ENCODE measurements at regions not wholly inside any gene's neighbourhood (a gene's known extent, or its start where the extent isn't known, plus 50 kb on each side); places are given as distances from the start of the nearest gene placed in this dataset.
A peak's percentile ranks its signal among the peaks of the same experiment; 100 is the strongest.

GRCh38 chr12:107826276-107826675, 51.8 kb downstream of the ASCL4 start:
- H3K4me3 ChIP-seq (ENCODE audit: low read depth, low read length) = no peak overlapping the region
- H3K4me1 ChIP-seq (ENCODE audit: insufficient read depth) = no peaks in the 10 kb centered on the region
- WGBS = 73% methylated on average over 9 of the region's 9 CpGs
- DNase-seq (ENCODE audit: extremely low spot score) = no peak
- H3K27ac ChIP-seq (ENCODE audit: low read depth) = no peak overlapping the region
- no peaks in the 10 kb centered on the region for H3K36me3 ChIP-seq (ENCODE audit: insufficient read depth)

DNA sequence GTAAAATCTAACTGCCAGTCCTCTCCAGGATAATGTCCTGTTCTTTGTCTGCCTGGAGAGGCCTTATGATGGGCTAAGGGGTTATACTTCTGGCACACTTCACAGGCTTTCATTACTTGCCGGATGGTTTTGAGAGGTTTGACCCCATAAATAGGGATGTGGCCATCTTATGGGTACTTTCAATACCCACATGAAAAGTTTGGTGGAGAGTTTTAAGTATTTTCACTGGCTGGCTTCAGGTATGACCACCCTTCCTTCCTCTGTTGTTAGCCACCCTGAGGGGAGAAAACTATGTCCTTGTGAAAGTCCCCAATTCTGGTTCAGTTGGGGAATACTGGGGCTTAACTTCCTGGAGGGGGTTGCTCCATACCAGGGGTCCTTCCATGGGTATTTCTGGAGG, 54.8 kb downstream of the ASCL4 start:
- H3K27ac ChIP-seq (ENCODE audit: low read depth) = no peak overlapping the region
- H3K4me3 ChIP-seq (ENCODE audit: low read depth, low read length) = no peak overlapping the region
- no peaks in the 10 kb centered on the region for H3K4me1 ChIP-seq (ENCODE audit: insufficient read depth)
- DNase-seq (ENCODE audit: extremely low spot score) = no peak
- 45% methylated on average over 1 of the region's 1 CpG for WGBS
- no peaks in the 10 kb centered on the region for H3K36me3 ChIP-seq (ENCODE audit: insufficient read depth)

GRCh38 chr12:107832441-107832840, 57.9 kb downstream of the ASCL4 start:
- DNase-seq (ENCODE audit: extremely low spot score) = no peak
- Histone ChIP-seq H3K4me1 (ENCODE audit: insufficient read depth) (no peaks in the 10 kb centered on the region), H3K36me3 (ENCODE audit: insufficient read depth) (no peaks in the 10 kb centered on the region), H3K27ac (ENCODE audit: low read depth) (no peak overlapping the region), H3K4me3 (ENCODE audit: low read depth, low read length) (no peak overlapping the region)
- 42% methylated on average over 4 of the region's 4 CpGs for whole genome bisulfite sequencing

DNA sequence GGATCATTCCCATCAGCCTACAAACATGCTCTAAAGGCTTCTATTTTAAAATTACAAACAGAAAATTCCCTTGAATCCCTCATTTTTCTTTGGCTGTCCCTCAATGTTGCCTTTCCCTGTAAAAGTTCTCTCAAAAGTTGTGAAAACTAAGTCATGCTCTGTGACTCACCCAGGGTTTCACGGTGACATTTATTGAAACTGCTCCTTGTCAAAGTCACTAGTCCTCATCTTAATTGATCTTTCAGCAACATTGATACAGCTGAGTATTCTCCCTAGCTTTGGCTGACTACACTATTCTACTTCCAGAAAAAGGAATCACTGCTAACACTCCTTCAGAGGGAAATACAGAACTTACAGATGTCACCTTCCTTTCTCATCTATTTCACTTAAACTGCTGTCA, 65.7 kb downstream of the ASCL4 start:
- H3K4me3 ChIP-seq (ENCODE audit: low read depth, low read length) = no peak overlapping the region
- H3K4me1 ChIP-seq (ENCODE audit: insufficient read depth) = peaks cover 2% of the 10 kb centered on the region
- DNase-seq (ENCODE audit: extremely low spot score) = no peak
- no peak overlapping the region for H3K27ac ChIP-seq (ENCODE audit: low read depth)
- H3K36me3 ChIP-seq (ENCODE audit: insufficient read depth) = no peaks in the 10 kb centered on the region
- 32% methylated on average over 1 of the region's 1 CpG for WGBS

DNA sequence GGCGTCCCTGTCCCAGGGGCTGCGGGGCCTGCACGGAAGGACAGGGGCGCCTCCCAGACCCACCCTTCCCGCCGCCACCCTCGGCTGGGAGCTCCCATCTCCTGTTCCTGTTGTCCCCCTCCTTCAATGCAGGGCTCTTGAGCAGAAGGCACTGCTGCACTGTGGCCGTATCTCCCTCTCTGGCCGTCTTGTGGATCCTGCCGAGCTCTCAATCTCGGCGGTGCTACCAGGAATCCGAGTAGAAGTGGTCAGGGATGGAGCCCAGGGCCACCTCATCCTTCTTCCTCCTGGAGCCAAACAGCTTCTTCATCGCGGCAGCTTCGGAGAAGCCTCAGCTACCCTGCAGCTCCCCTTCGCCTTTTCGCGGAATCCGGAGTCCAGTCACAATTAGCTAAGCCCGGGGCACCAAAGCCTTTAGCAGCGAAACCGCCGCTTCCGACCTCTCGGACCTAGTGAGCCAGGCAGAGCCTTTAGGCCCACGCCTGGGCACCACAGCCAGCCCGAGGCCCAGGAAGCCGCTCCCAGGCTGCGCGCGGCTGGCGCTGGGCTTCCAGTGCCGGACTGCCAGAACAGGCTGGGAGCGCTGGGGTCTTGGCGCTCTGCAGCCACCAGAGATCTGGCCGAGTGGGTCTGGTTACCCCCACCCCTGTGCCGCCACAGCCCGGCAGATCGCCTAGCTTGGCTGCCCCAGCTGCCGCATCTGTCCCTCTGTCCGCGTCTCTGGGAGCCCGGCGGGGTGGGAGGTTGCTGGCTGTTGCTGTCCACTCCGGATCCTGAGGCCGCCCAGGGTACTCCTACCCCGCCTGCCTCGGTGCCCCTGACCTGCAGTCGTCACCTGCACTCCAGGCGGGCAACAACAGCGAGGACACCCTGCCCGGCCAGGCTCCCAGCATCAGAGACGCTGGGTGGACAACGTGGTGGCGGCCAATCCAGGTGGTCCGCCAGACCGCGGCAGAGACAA, 69.1 kb downstream of the ASCL4 start:
- H3K4me1 ChIP-seq (ENCODE audit: insufficient read depth) = peaks cover 2% of the 10 kb centered on the region
- peak overlapping the region; percentile 19 for H3K4me3 ChIP-seq (ENCODE audit: low read depth, low read length)
- no peaks in the 10 kb centered on the region for H3K36me3 ChIP-seq (ENCODE audit: insufficient read depth)
- no peak for DNase-seq (ENCODE audit: extremely low spot score)
- no peak overlapping the region for H3K27ac ChIP-seq (ENCODE audit: low read depth)
- WGBS = 2% methylated on average over 59 of the region's 59 CpGs

- H3K36me3 ChIP-seq (ENCODE audit: insufficient read depth) = no peaks in the 10 kb centered on the region
- H3K4me1 ChIP-seq (ENCODE audit: insufficient read depth) = peaks cover 2% of the 10 kb centered on the region
- peak overlapping the region; percentile 19 for H3K4me3 ChIP-seq (ENCODE audit: low read depth, low read length)
- no peak overlapping the region for H3K27ac ChIP-seq (ENCODE audit: low read depth)
- no peak for DNase-seq (ENCODE audit: extremely low spot score)
- under 1% methylated on average over 54 of the region's 54 CpGs for WGBS
These were observed 69.9 kb downstream of the ASCL4 start for GRCh38 chr12:107844312-107844921.

DNA sequence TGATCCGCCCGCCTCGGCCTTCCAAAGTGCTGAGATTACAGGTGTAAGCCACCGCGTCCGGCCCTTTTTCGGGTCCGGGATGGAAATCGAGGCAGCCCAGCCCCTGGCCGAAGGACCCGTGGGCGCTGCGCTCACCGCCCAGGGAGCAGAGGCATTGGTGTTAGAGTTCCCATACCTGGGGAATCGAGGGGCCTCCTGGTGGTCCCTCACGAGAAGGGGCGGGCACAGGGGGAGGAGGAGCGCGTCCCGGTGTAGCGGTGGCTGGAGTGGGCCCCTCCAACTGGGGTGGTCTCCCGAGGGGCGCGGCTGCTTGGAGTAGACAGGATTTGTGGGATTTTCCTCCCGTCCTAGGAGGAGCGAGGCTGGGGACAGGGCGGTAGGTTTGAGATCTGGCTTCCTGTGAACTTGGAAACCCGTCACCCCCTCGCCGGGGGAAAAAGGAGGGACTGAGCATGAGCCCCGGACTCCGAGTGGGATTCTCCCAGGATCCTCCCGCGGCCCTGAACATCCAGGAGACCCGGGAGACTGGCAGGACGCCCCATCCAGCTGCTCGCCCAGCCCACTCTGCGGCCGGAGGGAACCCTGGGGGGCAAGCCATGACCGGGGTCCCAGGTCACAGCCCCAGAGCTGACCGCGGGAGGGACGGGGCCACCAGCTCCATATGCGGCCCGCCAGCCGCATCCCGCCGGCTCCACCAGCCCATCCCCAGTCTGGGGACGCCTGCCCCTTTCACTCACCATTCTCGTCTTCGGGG, 70.9 kb downstream of the ASCL4 start:
- WGBS = 8% methylated on average over 51 of the region's 51 CpGs
- DNase-seq (ENCODE audit: extremely low spot score) = no peak

GRCh38 chr12:107845980-107846659, 71.6 kb downstream of the ASCL4 start:
- DNase-seq (ENCODE audit: extremely low spot score) = no peak
- no peaks in the 10 kb centered on the region for H3K36me3 ChIP-seq (ENCODE audit: insufficient read depth)
- no peak overlapping the region for H3K4me3 ChIP-seq (ENCODE audit: low read depth, low read length)
- H3K27ac ChIP-seq (ENCODE audit: low read depth) = no peak overlapping the region
- 46% methylated on average over 17 of the region's 17 CpGs for WGBS
- peaks cover 2% of the 10 kb centered on the region for H3K4me1 ChIP-seq (ENCODE audit: insufficient read depth)

More for the DNA sequence above, 70.9 kb downstream of the ASCL4 start:
- Histone ChIP-seq H3K36me3 (ENCODE audit: insufficient read depth) (no peaks in the 10 kb centered on the region), H3K27ac (ENCODE audit: low read depth) (no peak overlapping the region), H3K4me1 (ENCODE audit: insufficient read depth) (peaks cover 2% of the 10 kb centered on the region), H3K4me3 (ENCODE audit: low read depth, low read length) (no peak overlapping the region)

DNA sequence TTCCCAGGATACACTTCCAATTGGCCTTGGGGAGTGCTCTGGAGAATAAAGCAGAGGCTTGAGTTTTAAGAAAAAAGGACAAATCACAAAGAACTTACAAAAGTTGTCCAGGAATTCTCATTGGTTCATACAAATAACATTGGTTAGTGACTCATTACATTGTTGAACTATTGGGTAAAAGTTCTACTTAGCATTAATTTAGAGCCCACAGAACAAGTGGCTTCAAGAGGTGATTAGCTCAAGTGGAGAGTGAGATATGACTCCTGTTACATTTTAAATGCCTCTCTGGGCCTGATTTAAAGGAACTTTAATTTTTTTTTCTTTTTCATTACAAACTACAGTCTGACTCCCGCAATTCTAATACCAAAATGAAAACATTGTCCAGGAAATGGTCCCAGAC, 72.9 kb downstream of the ASCL4 start:
- no peaks in the 10 kb centered on the region for H3K36me3 ChIP-seq (ENCODE audit: insufficient read depth)
- H3K27ac ChIP-seq (ENCODE audit: low read depth) = no peak overlapping the region
- peaks cover 2% of the 10 kb centered on the region for H3K4me1 ChIP-seq (ENCODE audit: insufficient read depth)
- WGBS = 68% methylated on average over 1 of the region's 1 CpG
- H3K4me3 ChIP-seq (ENCODE audit: low read depth, low read length) = no peak overlapping the region
- DNase-seq (ENCODE audit: extremely low spot score) = no peak

- Histone ChIP-seq H3K36me3 (ENCODE audit: insufficient read depth) (no peaks in the 10 kb centered on the region), H3K4me3 (ENCODE audit: low read depth, low read length) (no peak overlapping the region), H3K4me1 (ENCODE audit: insufficient read depth) (peaks cover 2% of the 10 kb centered on the region), H3K27ac (ENCODE audit: low read depth) (no peak overlapping the region)
- WGBS = 29% methylated on average over 3 of the region's 3 CpGs
- no peak for DNase-seq (ENCODE audit: extremely low spot score)
These were observed 73.3 kb downstream of the ASCL4 start for GRCh38 chr12:107847830-107848229.

DNA sequence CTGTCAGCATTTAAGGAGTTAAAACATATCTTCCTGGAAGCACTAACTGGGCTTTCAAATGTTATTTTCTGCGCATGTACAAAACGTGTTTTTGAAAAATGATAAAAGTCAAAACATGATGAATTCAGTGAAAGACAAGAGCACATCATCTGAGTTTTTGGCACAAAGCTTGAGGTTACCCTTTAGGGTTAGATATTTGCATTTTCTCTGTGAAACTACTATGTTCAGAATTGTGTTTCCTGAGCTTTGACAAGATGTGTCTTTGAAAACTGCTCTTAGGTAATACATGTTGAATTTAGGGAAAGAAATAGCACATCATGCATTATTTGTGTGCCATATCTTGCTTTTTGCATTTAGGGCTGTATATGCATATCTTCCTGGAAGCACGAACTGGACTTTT, 79.0 kb downstream of the ASCL4 start:
- no peak overlapping the region for H3K27ac ChIP-seq (ENCODE audit: low read depth)
- no peaks in the 10 kb centered on the region for H3K4me1 ChIP-seq (ENCODE audit: insufficient read depth)
- DNase-seq (ENCODE audit: extremely low spot score) = no peak
- H3K36me3 ChIP-seq (ENCODE audit: insufficient read depth) = no peaks in the 10 kb centered on the region
- whole genome bisulfite sequencing = 33% methylated on average over 3 of the region's 3 CpGs
- no peak overlapping the region for H3K4me3 ChIP-seq (ENCODE audit: low read depth, low read length)

DNA sequence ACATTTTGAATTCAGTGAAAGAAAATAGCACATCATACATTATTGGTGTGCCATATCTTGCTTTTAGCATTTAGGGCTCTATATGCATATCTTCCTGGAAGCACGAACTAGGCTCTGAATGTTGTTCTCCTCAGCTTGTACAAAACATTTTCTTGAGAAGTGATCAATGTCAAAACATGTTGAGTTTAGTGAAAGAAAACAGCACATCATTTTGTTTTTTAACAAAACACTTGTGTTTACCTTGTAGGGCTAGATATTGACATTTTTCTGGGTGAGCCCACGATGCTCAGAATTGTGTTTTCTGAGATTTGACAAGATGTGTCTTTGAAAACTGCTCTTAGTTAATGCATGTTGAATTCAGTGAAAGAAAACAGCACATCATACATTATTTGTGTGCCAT, 81.0 kb downstream of the ASCL4 start:
- 71% methylated on average over 2 of the region's 2 CpGs for WGBS
- H3K27ac ChIP-seq (ENCODE audit: low read depth) = no peak overlapping the region
- DNase-seq (ENCODE audit: extremely low spot score) = no peak

DNA sequence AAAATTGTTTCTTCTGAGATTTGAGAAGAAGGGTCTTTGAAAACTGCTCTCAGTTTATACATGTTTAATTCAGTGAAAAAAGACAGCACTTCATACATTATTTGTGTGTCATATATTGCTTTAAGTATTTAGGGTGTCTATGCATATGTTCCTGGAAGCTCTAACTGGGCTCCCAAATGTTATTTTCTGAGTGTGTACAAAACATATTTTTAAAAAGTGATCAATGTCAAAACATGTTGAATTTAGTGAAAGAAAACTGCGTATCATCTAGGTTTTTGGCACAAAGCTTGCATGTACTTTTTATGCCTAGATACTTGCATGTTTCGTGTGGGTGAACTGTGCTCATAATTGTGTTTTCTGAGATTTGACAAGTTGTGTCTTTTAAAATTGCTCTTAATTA, 81.6 kb downstream of the ASCL4 start:
- no peak for DNase-seq (ENCODE audit: extremely low spot score)
- WGBS = 42% methylated on average over 2 of the region's 2 CpGs
- H3K36me3 ChIP-seq (ENCODE audit: insufficient read depth) = no peaks in the 10 kb centered on the region
- no peaks in the 10 kb centered on the region for H3K4me1 ChIP-seq (ENCODE audit: insufficient read depth)
- no peak overlapping the region for H3K27ac ChIP-seq (ENCODE audit: low read depth)
- H3K4me3 ChIP-seq (ENCODE audit: low read depth, low read length) = no peak overlapping the region

More for the DNA sequence above, 81.0 kb downstream of the ASCL4 start:
- Histone ChIP-seq H3K36me3 (ENCODE audit: insufficient read depth) (no peaks in the 10 kb centered on the region), H3K4me3 (ENCODE audit: low read depth, low read length) (no peak overlapping the region), H3K4me1 (ENCODE audit: insufficient read depth) (no peaks in the 10 kb centered on the region)
